ENCODE measurements at regions not wholly inside any gene's neighbourhood (a gene's known extent, or its start where the extent isn't known, plus 50 kb on each side); places are given as distances from the start of the nearest gene placed in this dataset.

DNA sequence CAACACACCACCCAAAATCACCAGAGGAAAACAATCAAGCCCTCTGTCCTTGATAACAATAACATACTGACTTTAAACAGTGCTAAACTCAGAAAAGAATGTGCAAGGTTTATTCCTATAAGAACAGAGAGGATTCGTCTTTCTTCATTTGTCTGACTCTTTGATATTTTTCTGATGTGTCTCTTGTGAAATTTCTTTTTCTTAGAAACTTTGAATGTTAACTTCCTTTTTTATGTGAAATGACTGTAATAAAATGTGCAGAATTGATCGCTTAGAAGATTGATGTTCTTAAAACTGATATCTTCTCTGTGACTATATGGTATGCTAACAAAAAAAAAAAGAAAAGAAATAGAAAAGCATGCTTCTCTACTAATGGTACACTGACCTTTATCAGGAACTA, 947.4 kb upstream of the CITED2 start:
- in situ Hi-C loops (cut with MboI; ENCODE audit: low sequenced_read_pairs), result no loop called here

- in situ Hi-C loops (cut with MboI; ENCODE audit: low sequenced_read_pairs), result no loop called here
These were observed 945.9 kb upstream of the CITED2 start for GRCh38 chr6:140320081-140321080.

GRCh38 chr6:140319209-140319608, 944.8 kb upstream of the CITED2 start:
- in situ Hi-C loops (cut with MboI; ENCODE audit: low sequenced_read_pairs), result no loop called here

- in situ Hi-C loops (cut with MboI; ENCODE audit: low sequenced_read_pairs), result no loop called here
These were observed 944.0 kb upstream of the CITED2 start for GRCh38 chr6:140318408-140318807.

DNA sequence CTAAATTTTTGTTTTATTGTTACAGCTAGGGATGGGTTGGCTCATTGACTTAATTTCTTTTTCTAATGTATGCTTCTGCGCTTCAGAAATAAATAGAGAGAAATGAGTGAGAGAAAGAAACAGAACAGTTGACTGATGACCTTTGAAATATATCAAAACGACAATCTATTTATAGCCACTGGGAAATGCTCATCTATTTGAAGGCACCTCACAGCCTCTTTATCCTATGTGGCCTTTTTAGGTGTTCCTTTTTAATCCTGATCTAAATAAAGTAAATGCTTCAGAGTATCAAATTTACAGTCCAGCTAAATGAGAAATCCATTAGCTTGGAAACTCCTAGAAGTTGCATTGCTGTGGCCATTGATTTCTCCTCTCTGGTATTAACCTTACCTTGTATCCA, 943.5 kb upstream of the CITED2 start:
- in situ Hi-C loops (cut with MboI; ENCODE audit: low sequenced_read_pairs), result no loop called here

GRCh38 chr6:140316966-140317365, 942.5 kb upstream of the CITED2 start:
- in situ Hi-C loops (cut with MboI; ENCODE audit: low sequenced_read_pairs), result no loop called here

- in situ Hi-C loops (cut with MboI; ENCODE audit: low sequenced_read_pairs), result no loop called here
These were observed 940.2 kb upstream of the CITED2 start for GRCh38 chr6:140314682-140315081.

GRCh38 chr6:140311146-140311545, 936.7 kb upstream of the CITED2 start:
- in situ Hi-C loops (cut with MboI; ENCODE audit: low sequenced_read_pairs), result no loop called here

DNA sequence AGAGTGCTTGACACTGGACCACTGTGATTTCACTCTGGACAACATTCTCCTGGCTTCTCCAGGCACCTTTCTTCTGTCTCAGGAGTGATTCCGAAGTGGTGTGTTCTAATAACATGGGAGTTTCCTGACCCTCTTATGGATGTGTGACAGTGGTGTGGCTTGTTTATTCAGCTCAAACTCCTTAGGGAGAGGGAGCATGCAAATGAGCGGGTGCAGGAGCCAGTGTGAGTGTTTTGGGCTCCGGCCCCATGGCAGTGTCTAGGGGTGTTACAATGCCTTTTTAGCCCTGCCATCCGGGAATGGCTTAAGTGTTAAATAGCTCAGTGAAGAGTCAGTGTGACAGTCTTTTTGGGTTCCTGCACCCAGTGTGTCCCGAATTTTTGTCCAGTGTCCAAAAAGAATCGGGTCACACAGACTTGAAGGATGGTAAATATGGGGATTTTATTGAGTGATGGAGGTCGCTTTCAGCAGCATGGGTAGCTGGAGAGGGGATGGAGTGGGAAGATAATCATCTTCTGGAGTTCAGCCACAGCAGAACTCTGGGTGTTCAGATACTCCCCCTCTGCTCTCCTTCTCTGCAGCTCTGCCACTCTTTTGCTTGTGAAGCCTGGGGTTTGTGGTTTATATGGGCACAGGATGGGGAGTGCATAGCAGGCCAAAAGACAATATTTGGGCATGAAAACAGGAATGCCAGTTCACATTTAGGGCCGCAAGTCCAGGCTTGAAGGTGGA, 928.9 kb upstream of the CITED2 start:
- in situ Hi-C loops (cut with MboI; ENCODE audit: low sequenced_read_pairs), result no loop called here

DNA sequence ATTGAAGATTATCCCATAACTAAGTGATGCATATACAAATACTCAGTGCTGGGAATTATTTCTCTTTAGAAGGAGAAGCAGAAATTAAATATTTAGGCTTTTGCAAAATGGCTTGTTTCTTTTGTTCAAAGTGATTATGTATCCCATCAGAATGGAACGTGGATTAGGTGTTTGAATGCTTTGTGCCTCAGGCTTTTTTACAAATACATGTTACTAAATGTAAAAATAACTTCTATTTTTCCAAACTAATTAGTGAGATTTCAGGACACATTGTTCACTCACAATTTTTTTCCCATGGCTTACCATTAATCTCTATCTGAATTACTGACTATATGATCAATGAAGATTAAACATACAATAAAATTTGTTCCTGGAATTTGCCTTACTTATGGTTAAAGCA, 925.9 kb upstream of the CITED2 start:
- in situ Hi-C loops (cut with MboI; ENCODE audit: low sequenced_read_pairs), result no loop called here

- in situ Hi-C loops (cut with MboI; ENCODE audit: low sequenced_read_pairs), result no loop called here
These were observed 914.7 kb upstream of the CITED2 start for GRCh38 chr6:140289186-140289585.

GRCh38 chr6:140285998-140286690, 911.7 kb upstream of the CITED2 start:
- in situ Hi-C loops (cut with MboI; ENCODE audit: low sequenced_read_pairs), result no loop called here

- in situ Hi-C loops (cut with MboI; ENCODE audit: low sequenced_read_pairs), result no loop called here
These were observed 911.0 kb upstream of the CITED2 start for GRCh38 chr6:140285471-140285870.

GRCh38 chr6:140284871-140285270, 910.4 kb upstream of the CITED2 start:
- in situ Hi-C loops (cut with MboI; ENCODE audit: low sequenced_read_pairs), result no loop called here

DNA sequence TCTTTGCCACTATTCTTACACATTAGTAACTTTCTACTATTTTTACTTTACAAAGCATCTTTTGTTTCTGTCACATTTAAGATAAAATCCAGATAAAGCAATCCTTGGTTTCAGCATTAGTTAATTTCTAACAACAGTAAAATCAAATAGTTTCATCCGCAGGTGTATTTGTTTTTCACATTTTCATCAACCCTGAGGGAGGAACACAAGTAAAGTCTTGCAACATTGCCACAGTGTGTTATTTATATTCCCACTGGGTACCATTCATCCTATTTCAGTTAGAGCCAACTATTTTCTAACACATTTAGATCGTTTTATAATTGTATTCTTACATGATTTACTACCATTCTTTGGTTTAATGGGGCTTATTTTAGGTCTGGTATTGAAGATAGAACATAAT, 908.7 kb upstream of the CITED2 start:
- in situ Hi-C loops (cut with MboI; ENCODE audit: low sequenced_read_pairs), result no loop called here

DNA sequence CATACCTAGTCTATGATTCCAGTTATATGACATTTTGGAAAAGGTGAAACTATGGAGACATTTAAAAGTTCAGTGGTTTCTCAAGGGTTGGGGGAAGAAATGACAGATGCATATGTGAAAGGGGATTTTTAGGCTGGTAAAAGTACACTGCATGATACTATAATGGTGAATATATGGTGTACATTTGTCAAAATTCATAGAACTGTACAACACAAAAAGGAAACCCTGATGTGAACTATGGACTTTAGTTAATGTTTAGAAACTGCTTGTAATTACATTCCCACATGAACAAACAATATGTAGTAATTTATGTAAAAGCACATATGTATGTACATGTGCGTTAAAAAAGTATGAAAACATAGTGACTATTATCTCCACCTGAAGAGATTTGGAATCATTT, 907.3 kb upstream of the CITED2 start:
- in situ Hi-C loops (cut with MboI; ENCODE audit: low sequenced_read_pairs), result no loop called here

DNA sequence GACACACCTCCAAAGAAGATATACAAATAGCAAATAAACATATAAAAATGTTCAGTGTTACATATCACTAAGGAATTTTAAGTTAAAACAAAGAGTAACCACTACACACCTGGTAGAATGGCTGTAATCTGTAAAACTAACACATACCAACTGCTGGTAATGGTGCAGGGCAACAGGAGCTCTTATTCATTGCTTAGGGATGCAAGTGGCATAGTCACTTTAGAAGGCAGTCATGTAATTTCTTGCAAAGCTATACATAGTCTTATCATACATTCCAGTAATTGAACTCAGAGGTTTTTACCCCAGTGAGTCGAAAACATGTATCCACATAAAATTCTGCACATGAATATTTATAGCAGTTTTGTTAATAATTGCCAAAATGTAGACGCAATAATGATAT, 906.8 kb upstream of the CITED2 start:
- in situ Hi-C loops (cut with MboI; ENCODE audit: low sequenced_read_pairs), result no loop called here

- in situ Hi-C loops (cut with MboI; ENCODE audit: low sequenced_read_pairs), result no loop called here
These were observed 902.3 kb upstream of the CITED2 start for GRCh38 chr6:140276719-140277118.

GRCh38 chr6:140276133-140276532, 901.7 kb upstream of the CITED2 start:
- in situ Hi-C loops (cut with MboI; ENCODE audit: low sequenced_read_pairs), result no loop called here

GRCh38 chr6:140275725-140276124, 901.3 kb upstream of the CITED2 start:
- in situ Hi-C loops (cut with MboI; ENCODE audit: low sequenced_read_pairs), result no loop called here

GRCh38 chr6:140274548-140274947, 900.1 kb upstream of the CITED2 start:
- in situ Hi-C loops (cut with MboI; ENCODE audit: low sequenced_read_pairs), result no loop called here

All from HL-60/S4 treated with retinoic acid at 250 ng/mL for 4 days and 3 days (cell line).